Endodermal cell (in vitro differentiated cells): ENCODE measurements at regions not wholly inside any gene's neighbourhood (a gene's known extent, or its start where the extent isn't known, plus 50 kb on each side); places are given as distances from the start of the nearest gene placed in this dataset.

Experiments
- DNase-seq: peaks from one replicate; pipeline ENCODE4 v3.0.0-alpha.2; 2017
- H3K27ac ChIP-seq: 2 replicates; pipeline ENCODE4 v1.5.1; 2013; ENCODE audit warnings: mild to moderate bottlenecking, low read depth, low read length, moderate library complexity
- H3K27me3 ChIP-seq: 2 replicates; pipeline ENCODE4 v1.6.1; 2013; ENCODE audit warnings: mild to moderate bottlenecking, low read length, moderate library complexity; ENCODE audit not compliant: insufficient read depth, control insufficient read depth, poor library complexity, severe bottlenecking
- H3K36me3 ChIP-seq: 2 replicates; pipeline ENCODE4 v1.7.0; 2013; ENCODE audit warnings: mild to moderate bottlenecking, low read length, moderate library complexity; ENCODE audit not compliant: control insufficient read depth, insufficient read depth
- H3K4me1 ChIP-seq: one replicate; pipeline ENCODE4 v1.7.0; 2013; ENCODE audit warnings: low read length; ENCODE audit not compliant: control insufficient read depth, insufficient read depth
- H3K4me3 ChIP-seq: 2 replicates; pipeline ENCODE4 v1.5.1; 2013; ENCODE audit warnings: mild to moderate bottlenecking, low read length, moderate library complexity
- H3K9ac ChIP-seq: 2 replicates; pipeline ENCODE4 v1.6.1; 2013; ENCODE audit warnings: mild to moderate bottlenecking, low read length, moderate library complexity; ENCODE audit not compliant: poor library complexity, severe bottlenecking; ENCODE audit errors: extremely low read depth
- H3K9me3 ChIP-seq: 2 replicates; pipeline ENCODE4 v1.6.1; 2013; ENCODE audit warnings: mild to moderate bottlenecking, low read length, moderate library complexity; ENCODE audit not compliant: control insufficient read depth
- H3K27ac Mint-ChIP-seq: 2 replicates; pipeline ENCODE4 v1.8.0; 2020; ENCODE audit warnings: mixed read lengths
- H3K27me3 Mint-ChIP-seq: 2 replicates; pipeline ENCODE4 v1.8.0; 2021; ENCODE audit warnings: mild to moderate bottlenecking, mixed read lengths; ENCODE audit not compliant: insufficient read depth
- H3K36me3 Mint-ChIP-seq: 2 replicates; pipeline ENCODE4 v1.8.0; 2020; ENCODE audit warnings: low read depth, mixed read lengths
- H3K4me1 Mint-ChIP-seq: 2 replicates; pipeline ENCODE4 v1.8.0; 2020; ENCODE audit warnings: mixed read lengths
- H3K4me3 Mint-ChIP-seq: 2 replicates; pipeline ENCODE4 v1.8.0; 2020; ENCODE audit warnings: mild to moderate bottlenecking, moderate library complexity, mixed read lengths
- H3K9me3 Mint-ChIP-seq: 2 replicates; pipeline ENCODE4 v1.8.0; 2020; ENCODE audit warnings: mild to moderate bottlenecking, mixed read lengths
- WGBS, 2 experiments: methylation state at CpG; one replicate each; pipeline versions ENCODE4 v1.1.5 to v1.1.7; 2013; ENCODE audit warnings: missing lambda C conversion rate in 2 of 2, mixed read lengths in 1 of 2; ENCODE audit not compliant: insufficient coverage in 1 of 2, insufficient read length in 1 of 2; 5-methylcytosine and 5-hydroxymethylcytosine counted together
- TF ChIP-seq, protein P1 (sequence below): fragments of 200-600 bp; sonication (generic); conservative IDR thresholded peaks from 2 replicates; pipeline ENCODE4 v1.5.0; 2021; ENCODE audit warnings: antibody characterized with exemption, mild to moderate bottlenecking

- WGBS, 2 experiments = 88 to 93% methylated on average over 4 of the region's 4 CpGs
- Histone ChIP-seq H3K9ac (no peak overlapping the region), H3K4me3 (no peak overlapping the region), H3K36me3 (no peaks in the 10 kb centered on the region), H3K4me1 (no peaks in the 10 kb centered on the region), H3K27me3 (no peaks in the 10 kb centered on the region), H3K27ac (no peak overlapping the region), H3K9me3 (no peaks in the 10 kb centered on the region)
- no peak overlapping the region for H3K27ac Mint-ChIP-seq
- no peaks in the 10 kb centered on the region for H3K9me3 Mint-ChIP-seq
- TF ChIP-seq, protein P1, sequence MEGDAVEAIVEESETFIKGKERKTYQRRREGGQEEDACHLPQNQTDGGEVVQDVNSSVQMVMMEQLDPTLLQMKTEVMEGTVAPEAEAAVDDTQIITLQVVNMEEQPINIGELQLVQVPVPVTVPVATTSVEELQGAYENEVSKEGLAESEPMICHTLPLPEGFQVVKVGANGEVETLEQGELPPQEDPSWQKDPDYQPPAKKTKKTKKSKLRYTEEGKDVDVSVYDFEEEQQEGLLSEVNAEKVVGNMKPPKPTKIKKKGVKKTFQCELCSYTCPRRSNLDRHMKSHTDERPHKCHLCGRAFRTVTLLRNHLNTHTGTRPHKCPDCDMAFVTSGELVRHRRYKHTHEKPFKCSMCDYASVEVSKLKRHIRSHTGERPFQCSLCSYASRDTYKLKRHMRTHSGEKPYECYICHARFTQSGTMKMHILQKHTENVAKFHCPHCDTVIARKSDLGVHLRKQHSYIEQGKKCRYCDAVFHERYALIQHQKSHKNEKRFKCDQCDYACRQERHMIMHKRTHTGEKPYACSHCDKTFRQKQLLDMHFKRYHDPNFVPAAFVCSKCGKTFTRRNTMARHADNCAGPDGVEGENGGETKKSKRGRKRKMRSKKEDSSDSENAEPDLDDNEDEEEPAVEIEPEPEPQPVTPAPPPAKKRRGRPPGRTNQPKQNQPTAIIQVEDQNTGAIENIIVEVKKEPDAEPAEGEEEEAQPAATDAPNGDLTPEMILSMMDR = no peak
- no peak for DNase-seq
- no peak overlapping the region for H3K4me3 Mint-ChIP-seq
- peaks cover 14% of the 10 kb centered on the region for H3K4me1 Mint-ChIP-seq
- H3K27me3 Mint-ChIP-seq = peaks cover 9% of the 10 kb centered on the region
- no peaks in the 10 kb centered on the region for H3K36me3 Mint-ChIP-seq
Observed at GRCh38 chr5:173752653-173753052, 135.5 kb upstream of the CPEB4 start.

DNA sequence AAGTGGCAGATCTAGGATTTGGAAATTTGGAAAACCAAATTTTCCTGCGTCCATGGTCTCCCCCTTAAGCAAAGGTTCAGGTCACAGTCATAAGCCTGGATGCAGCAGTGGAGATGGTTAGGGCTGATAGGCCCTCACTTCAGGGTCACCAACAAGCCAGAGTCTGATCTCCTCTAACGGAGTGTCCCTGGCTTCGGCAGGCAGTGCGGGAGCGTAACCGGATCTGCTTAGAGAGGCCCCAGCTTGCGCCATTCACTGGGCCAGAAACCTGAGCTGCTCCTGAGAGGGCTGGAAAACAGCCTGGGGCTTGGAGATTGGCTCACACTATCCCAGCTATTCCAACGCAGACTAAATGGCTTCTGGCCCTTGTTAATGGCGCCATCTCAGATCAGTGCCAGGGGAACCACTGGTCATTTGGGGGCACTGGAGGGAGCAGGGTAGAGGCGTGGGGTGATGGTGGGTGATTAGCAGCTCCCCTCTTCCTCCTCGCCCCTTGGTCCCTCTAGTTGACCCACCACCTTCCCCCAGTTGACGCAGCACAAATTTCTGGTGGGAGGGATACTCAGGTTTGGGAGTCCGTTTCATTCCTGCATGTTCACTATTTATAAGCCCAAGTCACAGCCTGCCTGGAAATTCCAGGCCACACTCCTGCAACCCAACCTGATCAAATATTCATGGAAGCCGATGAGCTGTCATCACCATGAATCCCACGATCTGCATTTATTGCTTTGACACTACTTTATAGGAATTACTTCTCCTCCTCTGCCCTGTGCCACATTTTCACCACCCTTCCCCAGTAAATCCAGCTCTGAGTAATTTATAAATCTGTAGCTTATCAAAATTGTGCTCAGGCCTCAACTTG is 134.6 kb upstream of the CPEB4 start:
- peak; percentile 88 for DNase-seq
- Mint-ChIP-seq H3K27ac (no peak overlapping the region), H3K36me3 (no peaks in the 10 kb centered on the region), H3K4me1 (peaks cover 7% of the 10 kb centered on the region), H3K27me3 (peaks cover 9% of the 10 kb centered on the region), H3K9me3 (no peaks in the 10 kb centered on the region), H3K4me3 (no peak overlapping the region)
- 71 to 74% methylated on average over 8 to 15 of the region's 15 CpGs for WGBS, 2 experiments
- no peaks in the 10 kb centered on the region for H3K9me3 ChIP-seq
- no peaks in the 10 kb centered on the region for H3K36me3 ChIP-seq
- no peak overlapping the region for H3K4me3 ChIP-seq
- H3K4me1 ChIP-seq = no peaks in the 10 kb centered on the region
- TF ChIP-seq, protein P1 = no peak
- no peak overlapping the region for H3K9ac ChIP-seq
- no peaks in the 10 kb centered on the region for H3K27me3 ChIP-seq
- peak overlapping the region; percentile 42 for H3K27ac ChIP-seq

- Histone ChIP-seq H3K9ac (no peak overlapping the region), H3K9me3 (no peaks in the 10 kb centered on the region), H3K4me3 (no peak overlapping the region), H3K36me3 (no peaks in the 10 kb centered on the region), H3K27me3 (no peaks in the 10 kb centered on the region), H3K4me1 (no peaks in the 10 kb centered on the region), H3K27ac (no peak overlapping the region)
- H3K9me3 Mint-ChIP-seq = no peaks in the 10 kb centered on the region
- no peak overlapping the region for H3K4me3 Mint-ChIP-seq
- peaks cover 9% of the 10 kb centered on the region for H3K27me3 Mint-ChIP-seq
- peaks cover 4% of the 10 kb centered on the region for H3K4me1 Mint-ChIP-seq
- TF ChIP-seq, protein P1 = no peak
- H3K36me3 Mint-ChIP-seq = no peaks in the 10 kb centered on the region
- 92 to 94% methylated on average over 3 of the region's 3 CpGs for WGBS, 2 experiments
- no peak overlapping the region for H3K27ac Mint-ChIP-seq
- DNase-seq = no peak
Observed at GRCh38 chr5:173755319-173755718, 132.8 kb upstream of the CPEB4 start.
